Activated CD8-positive, alpha-beta memory T cell treated with anti-CD3 and anti-CD28 coated beads, Interleukin-2, amount 50 U/mL, for 24 hours (primary cell): ENCODE measurements at regions not wholly inside any gene's neighbourhood (a gene's known extent, or its start where the extent isn't known, plus 50 kb on each side); places are given as distances from the start of the nearest gene placed in this dataset.

Source experiments
- DNase-seq: peaks from one replicate; pipeline ENCODE4 v3.0.0-alpha.2; 2020; ENCODE audit errors: extremely low read depth

DNA sequence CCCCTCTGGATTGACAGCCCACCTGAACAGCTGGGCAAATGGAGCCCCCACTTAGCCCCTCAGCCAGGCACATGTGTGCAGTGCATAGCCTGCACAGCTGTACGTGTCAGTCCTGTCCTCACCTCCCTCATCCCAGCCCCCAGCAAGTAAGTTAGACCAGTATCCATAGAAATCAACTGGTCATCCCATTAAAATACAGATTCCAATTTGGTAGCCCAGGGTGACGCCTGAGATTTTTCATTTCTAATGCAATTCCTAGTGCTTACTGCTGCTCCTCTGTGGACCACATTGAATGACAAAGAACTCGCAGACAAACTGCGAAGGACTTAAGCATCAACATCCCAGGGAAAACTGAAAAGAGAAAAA is 99.0 kb upstream of the GJB5 start:
- DNase-seq = no peak

DNA sequence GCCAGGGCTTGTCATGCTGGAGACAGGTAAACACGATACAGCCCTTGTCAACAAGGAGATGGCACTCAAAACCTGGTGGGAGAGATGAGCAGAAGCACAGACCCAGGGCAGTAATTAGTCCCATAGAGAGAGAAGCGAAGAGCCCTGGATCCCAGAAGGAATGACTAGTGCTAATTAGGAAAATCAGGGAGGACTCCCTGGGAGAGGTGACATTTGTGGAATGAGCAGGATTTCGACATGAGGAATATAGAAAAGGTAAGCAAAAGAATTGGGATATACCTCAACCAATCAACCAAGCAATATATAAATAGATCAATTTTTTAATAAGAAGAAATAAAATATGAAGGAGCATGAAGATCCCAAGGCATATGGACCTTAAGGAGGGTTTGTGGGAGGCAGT is 98.5 kb upstream of the GJB5 start:
- DNase-seq = no peak

DNA sequence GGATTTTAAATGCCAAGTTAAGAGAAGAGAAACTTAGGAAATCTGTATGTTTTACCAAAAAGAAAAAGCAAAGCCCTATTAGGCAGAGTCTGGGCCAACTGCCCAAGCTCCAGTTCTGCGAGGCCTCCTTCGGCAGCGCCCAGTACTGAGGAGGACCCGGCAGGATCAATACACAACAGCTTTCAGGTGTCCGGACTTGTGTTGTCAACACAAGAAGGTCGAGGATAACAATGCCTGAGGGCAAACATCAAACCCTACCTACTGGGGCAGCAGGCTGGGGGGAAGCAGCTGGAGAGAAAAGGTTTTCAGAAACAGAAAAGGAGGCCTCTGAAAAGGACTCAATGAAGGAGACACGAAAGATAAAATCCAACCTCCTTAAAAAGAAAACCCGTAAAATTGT is 98.1 kb upstream of the GJB5 start:
- DNase-seq = no peak

DNA sequence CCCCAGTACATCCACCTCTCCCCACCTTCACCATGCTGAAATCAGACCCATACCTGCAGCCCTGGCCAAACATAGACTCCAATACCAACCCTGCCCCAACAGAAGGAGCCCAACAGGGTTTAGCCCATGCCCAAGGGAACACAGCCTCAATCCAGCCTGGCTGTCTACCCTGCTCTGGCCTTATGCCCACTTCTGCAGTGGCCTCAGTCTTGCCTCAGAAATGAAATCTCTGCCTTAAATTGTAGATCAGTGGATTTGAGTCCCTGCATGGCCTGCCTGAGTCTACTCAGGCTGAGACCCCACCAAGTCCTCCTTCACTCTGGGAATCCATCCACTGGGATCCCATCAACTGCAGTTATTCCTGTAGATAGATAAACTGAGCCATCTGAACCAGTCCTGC is 97.6 kb upstream of the GJB5 start:
- DNase-seq = no peak

DNA sequence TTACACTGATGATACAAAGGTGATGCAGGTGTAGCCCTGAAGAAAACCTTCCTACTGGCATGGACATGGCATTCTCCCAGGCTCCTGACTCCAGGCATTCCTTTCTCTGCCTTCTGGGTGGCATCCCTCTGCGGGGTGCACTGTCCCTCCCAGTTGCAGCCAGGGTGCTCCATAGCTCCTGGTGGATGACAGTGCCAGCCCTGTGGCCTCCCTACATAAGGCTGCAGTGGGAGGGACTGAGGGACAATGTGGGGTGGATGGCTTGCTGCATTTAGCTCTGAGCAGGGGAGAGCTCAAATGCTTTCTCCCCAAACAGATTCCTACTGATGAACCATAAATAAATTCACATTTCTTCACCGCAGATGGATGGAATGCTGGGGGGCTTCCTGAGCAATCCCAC is 97.0 kb upstream of the GJB5 start:
- DNase-seq = no peak

DNA sequence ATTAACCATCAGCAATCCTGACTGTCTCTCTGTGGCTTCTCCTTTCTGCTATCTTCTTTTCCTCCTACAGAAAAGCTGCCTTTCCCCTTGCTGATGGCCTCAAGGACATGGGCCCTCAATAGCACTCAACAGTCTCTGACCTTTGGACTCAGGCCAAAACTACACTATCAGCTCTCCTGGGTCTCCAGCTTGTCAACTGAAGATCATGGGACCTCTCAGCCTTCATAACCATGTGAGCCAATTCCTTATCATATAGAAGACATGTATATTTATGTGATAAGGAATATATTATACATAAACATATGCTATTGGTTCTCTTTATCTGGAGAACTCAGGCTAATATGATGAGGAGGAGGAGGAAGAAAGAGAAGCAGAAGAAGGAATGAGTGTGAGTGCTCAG is 91.8 kb upstream of the GJB5 start:
- no peak for DNase-seq

DNA sequence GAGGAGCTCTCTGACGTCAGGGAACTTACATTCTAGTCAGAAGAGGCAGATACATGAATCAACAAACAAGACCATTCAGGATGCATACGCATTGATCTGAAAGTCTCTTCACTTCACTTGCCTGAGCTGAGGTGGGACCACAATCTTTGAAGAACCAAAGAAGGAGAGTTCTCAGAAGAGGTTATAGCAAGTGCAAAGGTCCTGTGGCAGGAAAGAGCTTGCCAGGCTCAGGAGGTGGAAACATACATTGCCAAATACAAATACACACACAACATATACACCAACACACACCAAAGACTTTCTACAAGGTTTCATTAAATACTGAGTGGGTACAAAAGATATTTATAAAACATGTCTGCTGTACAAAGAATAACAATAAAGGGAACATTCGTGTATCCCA is 86.8 kb upstream of the GJB5 start:
- no peak for DNase-seq

DNA sequence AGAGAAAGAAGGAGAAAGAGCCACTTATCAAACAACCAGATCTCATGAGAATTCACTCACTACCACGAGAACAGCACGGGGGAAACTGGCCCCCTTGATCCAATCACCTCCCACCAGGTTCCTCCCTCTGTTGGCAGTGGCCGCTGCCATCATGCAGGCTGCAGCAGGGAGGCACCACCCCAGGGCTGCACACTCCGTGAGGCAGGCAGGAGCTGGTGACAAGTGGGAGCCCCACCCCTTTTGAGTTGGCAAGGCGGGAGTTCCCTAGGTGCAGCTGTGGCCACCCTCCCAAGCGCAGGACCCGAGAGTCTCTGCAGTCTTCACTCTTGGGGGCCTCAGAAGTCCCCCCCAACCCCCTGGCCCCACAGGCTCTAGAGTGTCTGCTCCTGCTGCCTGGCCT is 83.9 kb upstream of the GJB5 start:
- DNase-seq = no peak

DNA sequence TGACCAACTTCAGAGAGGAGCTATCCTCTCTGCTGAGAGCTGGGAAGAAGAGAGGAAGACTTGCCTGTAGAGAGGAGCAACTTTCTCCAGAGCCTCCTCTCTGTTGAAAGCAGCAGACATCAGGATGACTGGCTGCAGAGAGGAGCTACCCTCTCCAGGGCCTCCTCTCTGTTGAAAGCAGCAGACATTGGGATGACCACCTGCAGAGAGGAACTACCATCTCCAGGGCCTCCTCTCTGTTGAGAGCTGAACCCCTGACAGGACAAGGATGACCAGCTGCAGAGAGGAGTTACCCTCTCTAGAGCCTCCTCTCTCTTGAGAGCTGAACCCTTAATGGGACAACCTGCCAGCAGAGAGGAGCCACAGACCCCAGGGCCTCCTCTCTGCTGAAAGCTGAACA is 83.0 kb upstream of the GJB5 start:
- no peak for DNase-seq

DNA sequence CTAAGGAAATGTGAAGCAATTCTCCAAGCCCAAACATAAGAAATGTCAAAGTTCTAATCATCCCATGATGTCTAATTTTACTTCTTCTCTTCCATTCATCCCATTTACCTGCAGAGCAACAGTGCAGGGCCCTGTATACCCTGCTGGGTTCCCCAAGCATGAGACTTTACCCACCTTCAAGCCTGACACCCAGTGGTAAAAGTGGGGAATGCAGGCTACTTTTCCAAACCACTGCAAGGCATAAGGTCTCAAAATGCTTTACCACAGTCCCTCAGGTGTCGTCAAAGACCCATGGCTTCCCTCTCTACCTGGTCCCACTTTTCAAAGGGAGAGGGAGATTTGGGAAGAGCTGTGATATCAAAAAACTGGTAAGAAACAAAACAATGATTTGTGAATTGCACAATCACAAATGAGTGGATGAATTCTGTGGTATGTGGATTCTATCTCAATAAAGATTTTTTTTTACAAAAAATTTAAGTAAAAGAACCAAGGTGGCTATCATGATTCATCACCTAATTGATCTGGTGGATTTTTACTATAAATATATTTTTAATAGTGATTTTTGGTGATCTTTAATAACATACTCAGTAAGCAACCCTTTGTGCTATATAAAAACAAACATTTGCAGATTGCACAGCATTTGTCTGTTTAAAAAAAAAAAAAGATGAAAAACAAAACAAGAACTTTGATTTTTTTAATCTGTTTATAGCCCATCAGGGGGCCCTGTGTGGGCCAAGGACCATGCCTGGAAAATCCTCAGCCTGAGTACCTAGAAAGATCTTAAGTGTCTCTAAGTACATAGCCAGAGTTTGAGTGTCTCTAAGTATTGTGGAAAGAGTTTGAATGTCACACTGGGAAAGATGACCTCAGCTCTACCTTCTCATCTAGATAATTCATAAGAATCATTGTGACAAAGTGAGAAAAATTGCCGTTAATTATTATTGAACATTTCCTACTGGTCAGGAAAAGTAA is 73.1 kb upstream of the GJB5 start:
- no peak for DNase-seq

DNA sequence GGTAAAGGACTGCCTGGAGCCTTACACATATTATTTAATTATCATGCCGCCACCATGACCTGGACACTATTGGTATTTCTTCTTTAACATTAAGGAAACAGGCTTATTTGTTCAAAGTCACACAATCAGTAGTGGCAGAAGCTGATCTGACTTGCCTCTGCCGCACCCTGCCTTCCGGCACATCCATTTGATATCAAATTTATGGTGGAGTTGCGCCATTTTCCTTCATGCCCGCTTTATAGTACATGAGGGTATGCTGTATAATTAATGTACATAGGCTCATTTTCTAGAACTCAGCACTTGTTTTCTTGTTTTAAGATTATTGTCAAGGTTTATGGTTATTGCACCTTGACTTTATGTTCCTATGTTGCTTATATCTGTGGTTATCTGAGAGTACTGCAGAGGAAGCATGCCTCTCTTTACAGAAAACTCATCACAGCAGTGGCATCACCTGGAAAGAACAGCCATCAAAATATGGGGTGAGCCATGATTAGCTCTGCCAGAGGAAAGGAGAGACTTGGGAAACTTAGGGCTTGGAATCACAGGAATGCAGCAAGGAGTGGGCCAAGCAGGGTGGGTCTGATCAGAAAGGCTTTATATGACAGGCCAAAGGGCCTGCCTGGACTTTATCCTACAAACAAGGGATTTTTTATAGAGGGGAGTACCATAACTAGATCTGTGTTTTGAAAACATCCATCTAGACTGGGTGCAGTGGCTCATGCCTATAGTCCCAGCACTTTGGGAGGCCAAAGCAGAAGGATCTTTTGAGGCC is 72.2 kb upstream of the GJB5 start:
- no peak for DNase-seq

DNA sequence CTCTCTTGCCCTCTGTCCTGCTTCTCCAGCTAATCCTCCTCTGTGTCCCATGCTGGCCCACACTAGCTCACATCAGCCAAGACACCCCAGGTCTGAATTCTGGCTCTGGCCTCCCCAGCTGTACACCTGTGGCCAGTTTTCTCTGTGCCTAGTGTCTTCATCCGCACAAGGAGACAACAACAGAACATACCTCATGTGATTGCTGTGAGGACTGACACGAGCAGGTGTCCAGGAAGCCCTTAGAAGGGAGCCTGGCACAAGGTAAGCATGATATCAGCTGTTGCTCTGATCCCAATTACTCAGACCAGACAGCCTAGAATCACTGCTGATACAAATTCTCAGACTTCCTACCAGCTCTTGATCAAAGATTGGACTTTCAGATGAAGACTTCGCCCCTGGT is 71.2 kb upstream of the GJB5 start:
- DNase-seq = no peak

DNA sequence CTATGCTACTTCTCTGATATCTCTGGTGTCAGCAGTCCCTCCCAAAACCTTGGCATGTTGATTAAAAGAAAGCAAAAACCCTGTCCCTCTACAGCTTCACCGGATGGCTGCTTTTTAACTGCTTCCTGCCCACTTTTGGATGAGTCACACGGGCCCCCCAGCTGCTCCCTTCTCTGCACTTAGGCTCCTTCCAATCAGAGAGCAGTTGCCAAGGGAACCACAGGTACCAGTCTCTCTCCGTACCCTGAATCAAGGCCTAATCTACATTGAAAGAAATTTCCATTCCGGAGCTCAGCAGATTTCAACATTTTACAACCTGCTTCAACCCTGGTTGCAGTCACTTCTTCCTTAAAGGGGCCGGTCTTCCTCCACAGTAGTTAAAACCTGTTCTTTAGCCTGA is 70.6 kb upstream of the GJB5 start:
- no peak for DNase-seq

DNA sequence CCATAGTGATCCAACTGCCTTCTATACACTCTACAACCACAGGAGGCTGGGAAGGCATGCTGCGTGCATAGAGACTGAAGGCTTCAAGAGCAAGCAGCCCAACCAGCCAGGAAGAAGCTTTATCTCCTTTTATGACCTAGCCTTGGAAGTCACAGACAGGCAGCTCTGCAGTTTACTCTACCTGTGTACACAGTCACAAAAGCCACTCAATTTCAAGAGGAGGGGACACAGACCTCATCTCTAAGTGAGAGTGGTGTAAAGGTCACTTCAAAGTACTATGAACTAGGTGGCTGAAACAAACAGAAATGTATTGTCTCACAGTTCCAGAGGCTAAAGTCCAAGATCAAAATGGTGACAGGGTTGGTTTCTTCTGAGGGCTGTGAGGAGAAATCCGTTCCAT is 69.6 kb upstream of the GJB5 start:
- no peak for DNase-seq

DNA sequence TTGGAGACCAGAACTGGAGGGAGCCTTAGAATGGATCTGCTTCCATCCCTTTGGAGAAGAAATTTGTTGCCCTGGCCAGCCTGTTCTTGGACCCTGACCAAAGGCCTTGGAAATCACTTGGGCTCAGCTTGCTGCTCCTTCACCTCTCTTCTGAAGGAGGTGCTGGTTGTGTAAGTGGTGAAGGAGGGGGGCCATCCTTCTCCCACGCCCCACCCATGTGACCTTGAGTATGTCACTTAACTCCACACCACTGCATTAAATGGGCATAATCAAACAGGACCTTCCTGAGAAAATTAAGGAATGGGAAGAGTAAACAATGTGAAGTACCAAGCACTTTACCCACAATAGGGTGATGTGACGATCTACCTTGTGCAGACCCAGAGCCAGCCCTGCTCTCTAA is 68.3 kb upstream of the GJB5 start:
- DNase-seq = no peak

DNA sequence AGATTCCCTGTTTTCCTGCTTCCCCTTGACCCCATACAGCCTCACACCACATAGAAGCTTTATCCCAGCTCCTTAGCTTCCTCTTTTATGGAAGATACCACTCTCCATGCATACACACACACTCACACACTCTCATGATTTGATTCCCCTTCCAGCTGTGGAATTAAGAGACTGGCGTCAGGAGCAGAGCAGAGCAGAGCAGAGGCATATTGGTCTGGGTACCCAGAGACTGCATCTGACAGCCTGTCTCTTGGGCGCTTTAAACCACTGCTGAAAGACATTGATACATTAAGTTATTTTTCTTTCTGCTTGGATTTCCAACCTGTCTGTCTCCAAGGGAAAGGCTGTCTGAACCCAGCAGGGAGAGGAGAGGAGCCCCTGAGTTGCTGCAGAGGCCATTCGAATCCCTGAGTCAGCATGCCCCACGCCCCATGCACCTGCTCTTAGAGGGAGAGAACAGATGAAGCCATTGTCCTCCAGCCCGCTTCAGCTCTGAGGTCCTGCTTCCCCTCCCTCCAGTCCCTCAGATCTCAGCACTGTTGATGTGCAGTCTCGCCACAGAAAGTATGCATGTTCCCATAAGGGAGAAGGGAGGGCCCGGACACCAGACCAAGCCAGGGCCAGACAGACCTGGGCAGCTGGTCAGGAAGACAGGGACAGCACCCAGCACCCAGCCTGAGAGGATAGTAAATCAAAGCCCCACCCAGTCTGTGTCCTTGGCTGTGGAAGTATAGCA is 66.7 kb upstream of the GJB5 start:
- no peak for DNase-seq

DNA sequence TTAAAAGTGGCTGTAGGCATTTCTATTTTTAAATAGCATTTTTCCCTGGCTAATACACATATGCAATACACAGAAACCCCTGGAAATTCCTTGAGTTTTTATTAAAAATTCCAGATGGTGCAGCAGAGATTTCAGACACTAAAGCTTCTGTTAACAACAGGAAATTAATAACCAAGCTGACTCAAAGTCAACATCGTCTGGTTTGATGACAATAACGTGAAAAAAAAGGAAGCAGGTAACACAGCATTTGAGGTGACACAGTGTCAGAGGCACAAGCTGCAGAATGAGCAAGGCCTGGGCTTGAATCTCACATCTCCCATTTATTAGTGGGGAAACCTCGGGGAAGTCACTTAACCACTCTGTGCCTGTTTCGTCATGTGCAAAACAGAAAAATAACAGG is 64.6 kb upstream of the GJB5 start:
- DNase-seq = no peak

DNA sequence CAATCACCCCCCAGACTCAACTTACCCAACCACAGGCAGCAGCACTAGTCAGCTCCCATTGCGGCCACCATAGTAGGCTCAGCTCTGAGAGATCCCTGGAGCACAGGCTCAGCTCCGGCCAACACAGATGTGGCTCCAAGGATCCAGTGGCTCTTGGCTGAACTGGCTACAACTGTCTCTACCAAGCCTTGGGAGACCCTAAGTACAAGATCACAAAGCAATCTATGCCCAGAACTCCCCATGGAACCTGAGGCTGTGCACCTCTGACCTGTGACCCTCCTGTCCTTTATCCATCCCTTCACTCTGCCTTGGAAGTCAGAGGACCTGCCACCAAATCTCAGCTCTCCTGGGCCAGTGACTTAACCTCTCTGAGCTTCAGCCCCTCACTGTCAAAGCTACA is 61.8 kb upstream of the GJB5 start:
- DNase-seq = no peak

DNA sequence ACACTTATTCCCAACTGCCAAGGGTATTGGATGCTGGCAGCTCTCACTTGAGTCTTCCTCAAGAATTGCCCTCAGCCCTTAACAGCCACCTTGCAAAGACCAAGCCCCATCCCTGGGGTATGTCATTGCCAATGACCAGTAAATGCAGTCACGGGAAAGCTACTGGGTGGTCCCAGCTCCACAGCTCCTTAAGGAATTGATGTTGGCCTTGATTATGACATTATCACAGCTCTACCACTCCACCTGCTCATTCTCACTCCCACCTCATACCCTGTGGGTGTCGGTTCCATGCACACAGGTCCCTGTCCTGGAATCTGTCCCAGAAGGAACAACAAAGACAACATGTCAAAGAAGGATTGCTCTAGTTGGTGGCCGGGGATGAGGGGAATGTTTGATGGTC is 60.5 kb upstream of the GJB5 start:
- DNase-seq = no peak

DNA sequence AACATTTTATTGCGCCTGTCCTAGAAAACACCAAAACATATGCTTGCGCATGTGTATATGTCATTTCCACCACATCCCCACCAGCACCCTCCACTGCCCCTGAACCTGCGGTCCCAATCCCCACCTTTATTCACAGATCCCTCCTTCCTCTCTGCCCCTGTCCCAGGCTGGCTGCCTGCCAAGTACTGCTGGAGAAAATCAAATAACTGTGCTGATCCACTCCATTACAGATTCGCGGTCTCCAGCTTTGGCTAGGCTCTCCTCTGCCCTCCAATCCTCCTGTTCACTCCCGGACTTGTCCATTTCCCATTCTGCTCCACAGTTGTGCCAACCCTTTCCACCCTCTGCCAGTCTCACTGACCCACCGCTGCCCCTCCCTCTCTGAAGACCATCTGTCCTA is 59.3 kb upstream of the GJB5 start:
- DNase-seq = no peak

DNA sequence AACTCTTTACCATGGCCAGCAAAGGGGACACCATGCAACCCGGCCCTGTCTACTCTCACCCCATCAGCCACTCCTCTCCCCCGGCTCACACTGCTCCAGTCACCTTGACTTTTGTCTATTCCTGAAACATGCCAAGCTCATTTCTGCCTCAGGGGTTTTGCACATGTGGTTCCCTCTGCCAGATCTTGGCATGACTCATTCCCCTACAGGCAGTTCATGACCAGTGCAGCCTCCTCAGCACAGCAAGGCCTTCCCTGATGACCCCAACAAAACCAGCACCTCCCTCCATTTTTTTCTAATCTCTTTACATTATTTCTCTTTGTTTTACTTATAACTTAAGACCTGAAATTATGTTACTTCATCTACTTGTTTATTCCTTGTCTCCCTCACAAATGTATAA is 58.6 kb upstream of the GJB5 start:
- no peak for DNase-seq

DNA sequence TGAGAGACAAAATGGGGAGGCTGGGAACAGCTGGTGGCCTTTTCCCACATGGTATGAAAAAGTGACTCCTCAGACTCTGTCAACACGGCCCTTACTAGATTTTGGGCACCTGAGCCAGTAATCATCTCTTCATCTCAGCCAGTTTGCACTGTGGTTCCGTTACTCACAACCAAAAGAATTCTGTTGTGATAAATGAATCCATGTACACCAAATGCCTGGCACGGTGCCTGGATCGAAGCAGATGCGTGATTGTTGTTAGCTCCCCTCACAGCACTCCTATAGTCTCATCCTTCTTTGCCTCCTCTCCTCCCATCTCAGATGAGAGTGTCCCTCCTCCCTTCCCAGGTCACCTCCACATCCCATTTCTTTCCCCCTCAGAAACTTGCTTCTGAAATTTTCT is 57.9 kb upstream of the GJB5 start:
- DNase-seq = no peak

DNA sequence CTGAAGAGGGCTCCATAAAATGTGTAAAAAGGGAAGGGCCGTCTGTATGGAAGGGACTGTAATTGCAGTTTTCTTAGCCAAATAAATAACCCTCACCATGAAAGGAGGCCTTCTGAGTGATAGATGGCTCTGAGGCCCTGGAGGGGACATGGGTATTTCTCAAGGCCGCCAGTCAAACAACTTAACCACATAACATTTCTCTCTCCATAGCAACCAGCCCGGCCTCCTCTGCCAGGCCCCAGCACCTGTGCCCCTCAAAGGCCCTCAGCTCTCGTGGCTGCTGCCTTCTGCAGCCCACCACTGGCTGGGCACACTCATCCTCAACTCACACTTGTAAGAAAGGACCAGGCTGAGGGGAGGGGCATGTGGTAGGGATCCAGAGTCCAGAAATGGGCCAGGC is 57.0 kb upstream of the GJB5 start:
- DNase-seq = no peak
